ENCODE measurements at regions not wholly inside any gene's neighbourhood (a gene's known extent, or its start where the extent isn't known, plus 50 kb on each side); places are given as distances from the start of the nearest gene placed in this dataset.

DNA sequence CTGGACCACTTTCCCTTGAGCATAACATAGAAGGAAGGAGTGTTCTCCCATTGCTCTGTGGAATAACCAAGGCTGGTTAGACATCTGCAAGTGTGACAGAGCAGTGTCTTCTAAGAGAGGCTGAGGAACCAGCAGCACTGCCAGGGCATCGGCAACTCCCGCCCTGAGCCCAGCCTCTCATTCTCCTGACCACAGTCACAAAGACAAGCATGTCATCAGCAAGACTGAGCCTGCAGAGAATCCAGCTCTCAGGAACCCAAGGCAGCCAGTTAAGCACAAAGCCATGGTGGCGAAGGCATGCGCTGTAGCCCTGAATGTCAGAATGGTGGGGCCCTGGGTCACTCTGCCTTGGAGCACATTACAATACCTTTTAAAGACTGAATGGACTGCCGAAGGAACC, 253.9 kb downstream of the AGTPBP1 start:
- Histone ChIP-seq H3K79me2 (replicated peaks; ENCODE audit: insufficient read depth, low read length) (no peaks in the 10 kb centered on the region), H3K4me2 (ENCODE audit: low read length) (no peak overlapping the region), H3K9me2 (ENCODE audit: insufficient read depth, low read length) (no peaks in the 10 kb centered on the region), H3K36me3 (ENCODE audit: insufficient read depth, low read length) (no peaks in the 10 kb centered on the region), H3F3A (ENCODE audit: insufficient read depth, low read length, poor library complexity, severe bottlenecking) (no peaks in the 10 kb centered on the region), H3K27me3 (ENCODE audit: insufficient read depth, low read depth, low read length) (no peaks in the 10 kb centered on the region), H4K20me1 (ENCODE audit: insufficient read depth) (no peaks in the 10 kb centered on the region), H3K9ac (ENCODE audit: low read length) (no peak overlapping the region), H3K4me3 (ENCODE audit: low read length) (no peak overlapping the region), H3K27ac (ENCODE audit: low read length) (no peak overlapping the region), H3K9me3 (ENCODE audit: low read length) (no peaks in the 10 kb centered on the region), H2AFZ (ENCODE audit: low read depth, low read length) (no peak overlapping the region)
- TF ChIP-seq POLR2AphosphoS5 (IDR thresholded peaks at IDR 0.05) (no peak), TAF1 (IDR thresholded peaks at IDR 0.05; ENCODE audit: low read depth) (no peak), RAD21 (conservative IDR thresholded peaks at IDR 0.05) (no peak), SMC3 (conservative IDR thresholded peaks at IDR 0.05; ENCODE audit: poor library complexity) (no peak), EZH2 (IDR thresholded peaks at IDR 0.05; ENCODE audit: borderline replicate concordance, insufficient read depth, low read length, poor library complexity, severe bottlenecking) (no peak), MXI1 (conservative IDR thresholded peaks at IDR 0.05; ENCODE audit: poor library complexity, severe bottlenecking) (no peak), EP300 (conservative IDR thresholded peaks at IDR 0.05; ENCODE audit: poor library complexity, severe bottlenecking) (no peak)
- TF ChIP-seq, protein P1, sequence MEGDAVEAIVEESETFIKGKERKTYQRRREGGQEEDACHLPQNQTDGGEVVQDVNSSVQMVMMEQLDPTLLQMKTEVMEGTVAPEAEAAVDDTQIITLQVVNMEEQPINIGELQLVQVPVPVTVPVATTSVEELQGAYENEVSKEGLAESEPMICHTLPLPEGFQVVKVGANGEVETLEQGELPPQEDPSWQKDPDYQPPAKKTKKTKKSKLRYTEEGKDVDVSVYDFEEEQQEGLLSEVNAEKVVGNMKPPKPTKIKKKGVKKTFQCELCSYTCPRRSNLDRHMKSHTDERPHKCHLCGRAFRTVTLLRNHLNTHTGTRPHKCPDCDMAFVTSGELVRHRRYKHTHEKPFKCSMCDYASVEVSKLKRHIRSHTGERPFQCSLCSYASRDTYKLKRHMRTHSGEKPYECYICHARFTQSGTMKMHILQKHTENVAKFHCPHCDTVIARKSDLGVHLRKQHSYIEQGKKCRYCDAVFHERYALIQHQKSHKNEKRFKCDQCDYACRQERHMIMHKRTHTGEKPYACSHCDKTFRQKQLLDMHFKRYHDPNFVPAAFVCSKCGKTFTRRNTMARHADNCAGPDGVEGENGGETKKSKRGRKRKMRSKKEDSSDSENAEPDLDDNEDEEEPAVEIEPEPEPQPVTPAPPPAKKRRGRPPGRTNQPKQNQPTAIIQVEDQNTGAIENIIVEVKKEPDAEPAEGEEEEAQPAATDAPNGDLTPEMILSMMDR (IDR thresholded peaks at IDR 0.05; ENCODE audit: poor library complexity, severe bottlenecking), result no peak
- TF ChIP-seq, protein P2, sequence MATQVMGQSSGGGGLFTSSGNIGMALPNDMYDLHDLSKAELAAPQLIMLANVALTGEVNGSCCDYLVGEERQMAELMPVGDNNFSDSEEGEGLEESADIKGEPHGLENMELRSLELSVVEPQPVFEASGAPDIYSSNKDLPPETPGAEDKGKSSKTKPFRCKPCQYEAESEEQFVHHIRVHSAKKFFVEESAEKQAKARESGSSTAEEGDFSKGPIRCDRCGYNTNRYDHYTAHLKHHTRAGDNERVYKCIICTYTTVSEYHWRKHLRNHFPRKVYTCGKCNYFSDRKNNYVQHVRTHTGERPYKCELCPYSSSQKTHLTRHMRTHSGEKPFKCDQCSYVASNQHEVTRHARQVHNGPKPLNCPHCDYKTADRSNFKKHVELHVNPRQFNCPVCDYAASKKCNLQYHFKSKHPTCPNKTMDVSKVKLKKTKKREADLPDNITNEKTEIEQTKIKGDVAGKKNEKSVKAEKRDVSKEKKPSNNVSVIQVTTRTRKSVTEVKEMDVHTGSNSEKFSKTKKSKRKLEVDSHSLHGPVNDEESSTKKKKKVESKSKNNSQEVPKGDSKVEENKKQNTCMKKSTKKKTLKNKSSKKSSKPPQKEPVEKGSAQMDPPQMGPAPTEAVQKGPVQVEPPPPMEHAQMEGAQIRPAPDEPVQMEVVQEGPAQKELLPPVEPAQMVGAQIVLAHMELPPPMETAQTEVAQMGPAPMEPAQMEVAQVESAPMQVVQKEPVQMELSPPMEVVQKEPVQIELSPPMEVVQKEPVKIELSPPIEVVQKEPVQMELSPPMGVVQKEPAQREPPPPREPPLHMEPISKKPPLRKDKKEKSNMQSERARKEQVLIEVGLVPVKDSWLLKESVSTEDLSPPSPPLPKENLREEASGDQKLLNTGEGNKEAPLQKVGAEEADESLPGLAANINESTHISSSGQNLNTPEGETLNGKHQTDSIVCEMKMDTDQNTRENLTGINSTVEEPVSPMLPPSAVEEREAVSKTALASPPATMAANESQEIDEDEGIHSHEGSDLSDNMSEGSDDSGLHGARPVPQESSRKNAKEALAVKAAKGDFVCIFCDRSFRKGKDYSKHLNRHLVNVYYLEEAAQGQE (IDR thresholded peaks at IDR 0.05; ENCODE audit: borderline replicate concordance), result no peak

DNA sequence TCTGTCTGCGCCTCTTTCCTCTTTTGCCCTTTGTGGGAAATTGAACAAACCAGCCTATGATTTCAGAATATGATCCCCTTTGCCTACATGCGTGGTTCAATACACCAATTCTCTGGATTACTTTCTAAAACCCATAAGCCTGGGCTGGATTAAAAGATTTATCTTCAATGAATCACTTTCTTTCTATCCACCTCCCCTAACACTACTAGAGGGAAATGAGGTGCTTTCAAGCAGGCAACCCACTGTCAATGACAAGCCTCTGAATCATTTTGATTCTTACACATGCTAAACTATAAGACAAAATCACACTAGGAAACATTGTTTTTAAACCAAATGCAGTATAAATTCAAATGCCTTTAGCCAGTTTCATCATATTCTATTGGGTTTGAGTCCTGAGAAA, 257.5 kb downstream of the AGTPBP1 start:
- H3K9me2 ChIP-seq (ENCODE audit: insufficient read depth, low read length), result no peaks in the 10 kb centered on the region
- no peak overlapping the region for H3K4me3 ChIP-seq (ENCODE audit: low read length)
- H3K9me3 ChIP-seq (ENCODE audit: low read length), result no peaks in the 10 kb centered on the region
- no peak overlapping the region for H3K9ac ChIP-seq (ENCODE audit: low read length)
- TF ChIP-seq, protein P2 (IDR thresholded peaks at IDR 0.05; ENCODE audit: borderline replicate concordance), result no peak
- TF ChIP-seq SMC3 (conservative IDR thresholded peaks at IDR 0.05; ENCODE audit: poor library complexity) (no peak), POLR2AphosphoS5 (IDR thresholded peaks at IDR 0.05) (no peak), TAF1 (IDR thresholded peaks at IDR 0.05; ENCODE audit: low read depth) (no peak), MXI1 (conservative IDR thresholded peaks at IDR 0.05; ENCODE audit: poor library complexity, severe bottlenecking) (no peak), RAD21 (conservative IDR thresholded peaks at IDR 0.05) (no peak), EZH2 (IDR thresholded peaks at IDR 0.05; ENCODE audit: borderline replicate concordance, insufficient read depth, low read length, poor library complexity, severe bottlenecking) (no peak), EP300 (conservative IDR thresholded peaks at IDR 0.05; ENCODE audit: poor library complexity, severe bottlenecking) (no peak)
- TF ChIP-seq, protein P1 (IDR thresholded peaks at IDR 0.05; ENCODE audit: poor library complexity, severe bottlenecking), result no peak
- no peak overlapping the region for H3K27ac ChIP-seq (ENCODE audit: low read length)
- H3K27me3 ChIP-seq (ENCODE audit: insufficient read depth, low read depth, low read length), result no peaks in the 10 kb centered on the region
- H3F3A ChIP-seq (ENCODE audit: insufficient read depth, low read length, poor library complexity, severe bottlenecking), result no peaks in the 10 kb centered on the region
- H3K79me2 ChIP-seq (replicated peaks; ENCODE audit: insufficient read depth, low read length), result no peaks in the 10 kb centered on the region
- H3K4me2 ChIP-seq (ENCODE audit: low read length), result no peak overlapping the region
- no peaks in the 10 kb centered on the region for H3K36me3 ChIP-seq (ENCODE audit: insufficient read depth, low read length)
- no peaks in the 10 kb centered on the region for H4K20me1 ChIP-seq (ENCODE audit: insufficient read depth)
- H2AFZ ChIP-seq (ENCODE audit: low read depth, low read length), result no peak overlapping the region
